ENCODE measurements at regions not wholly inside any gene's neighbourhood (a gene's known extent, or its start where the extent isn't known, plus 50 kb on each side); places are given as distances from the start of the nearest gene placed in this dataset.

- no peaks in the 10 kb centered on the region for H3K4me1 Mint-ChIP-seq (ENCODE audit: unreplicated experiment)
- no peak overlapping the region for H3K4me3 Mint-ChIP-seq
- H3K27ac Mint-ChIP-seq = no peak overlapping the region
- H3K9me3 Mint-ChIP-seq = peaks cover 4% of the 10 kb centered on the region
- no peak for DNase-seq (ENCODE audit: extremely low spot score, unreplicated experiment)
- no peaks in the 10 kb centered on the region for H3K36me3 Mint-ChIP-seq
- no peaks in the 10 kb centered on the region for H3K27me3 Mint-ChIP-seq
- no peak for TF ChIP-seq CTCF (conservative IDR thresholded peaks at IDR 0.05)
Measured at GRCh38 chr6:4598384-4598995, 177.7 kb upstream of the CDYL start.

DNA sequence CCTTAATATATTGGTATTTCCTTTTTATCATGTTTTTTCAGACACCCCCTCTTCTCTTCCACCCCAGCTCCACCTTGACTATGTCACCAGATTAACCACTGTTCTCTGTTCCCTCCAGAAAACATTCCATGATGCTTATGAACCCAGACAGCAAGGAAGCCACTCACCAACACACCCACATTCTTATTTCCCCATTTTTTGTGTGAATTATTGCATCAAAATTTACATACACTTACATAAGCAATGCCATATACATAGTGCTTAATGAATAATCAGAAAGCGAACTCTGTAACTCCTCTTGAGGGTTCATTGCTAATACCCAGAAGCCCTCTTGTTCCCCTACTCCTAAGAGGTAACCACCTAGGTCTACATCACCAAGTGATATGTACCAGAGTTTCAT is 182.3 kb upstream of the CDYL start:
- Mint-ChIP-seq H3K9me3 (no peaks in the 10 kb centered on the region), H3K27me3 (no peaks in the 10 kb centered on the region), H3K36me3 (no peaks in the 10 kb centered on the region), H3K27ac (no peak overlapping the region), H3K4me3 (no peak overlapping the region), H3K4me1 (ENCODE audit: unreplicated experiment) (no peaks in the 10 kb centered on the region)
- TF ChIP-seq CTCF (conservative IDR thresholded peaks at IDR 0.05) = no peak
- no peak for DNase-seq (ENCODE audit: extremely low spot score, unreplicated experiment)

DNA sequence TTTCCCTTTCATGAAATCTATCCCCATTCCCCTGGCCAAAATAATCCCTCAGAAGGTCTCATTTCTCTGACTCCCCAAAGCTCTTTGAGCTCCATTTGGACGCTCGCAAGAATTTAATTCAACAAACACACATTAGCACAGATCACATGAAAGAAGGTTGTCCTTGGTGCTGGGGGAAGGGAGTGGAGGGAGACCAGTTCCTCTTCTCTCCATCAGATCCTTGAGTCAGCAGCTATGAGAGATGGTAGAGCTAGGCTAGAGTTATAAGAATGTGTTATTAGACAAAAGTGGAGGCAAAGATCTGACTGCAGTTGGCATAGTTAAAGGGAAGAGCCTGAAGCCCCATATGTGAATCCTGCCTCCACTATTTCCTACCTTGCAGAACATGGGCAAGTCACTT is 184.2 kb upstream of the CDYL start:
- Mint-ChIP-seq H3K4me3 (no peak overlapping the region), H3K4me1 (ENCODE audit: unreplicated experiment) (no peaks in the 10 kb centered on the region), H3K27me3 (no peaks in the 10 kb centered on the region), H3K9me3 (no peaks in the 10 kb centered on the region), H3K36me3 (no peaks in the 10 kb centered on the region), H3K27ac (no peak overlapping the region)
- no peak for DNase-seq (ENCODE audit: extremely low spot score, unreplicated experiment)
- no peak for TF ChIP-seq CTCF (conservative IDR thresholded peaks at IDR 0.05)

DNA sequence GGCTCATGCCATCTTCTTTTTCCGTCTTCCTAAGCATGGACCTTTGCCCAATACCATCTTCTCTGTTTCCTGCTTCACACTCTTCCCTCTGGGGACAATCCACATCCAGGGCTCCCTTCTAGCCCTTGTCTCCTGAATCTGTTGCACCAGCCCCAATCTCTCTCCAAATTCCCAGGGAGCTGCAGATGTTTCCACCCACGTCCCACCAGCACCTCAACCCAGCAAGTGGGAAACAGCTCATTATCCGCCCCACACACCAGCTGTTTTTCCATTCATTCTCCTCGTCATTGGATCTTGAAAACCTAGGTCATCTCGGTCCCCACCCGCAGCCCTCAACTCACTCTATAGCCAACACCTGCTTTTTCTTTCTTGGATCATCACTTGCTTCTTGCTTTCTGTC is 185.0 kb upstream of the CDYL start:
- Mint-ChIP-seq H3K27me3 (no peaks in the 10 kb centered on the region), H3K9me3 (peaks cover under 1% of the 10 kb centered on the region), H3K27ac (no peak overlapping the region), H3K4me1 (ENCODE audit: unreplicated experiment) (peaks cover under 1% of the 10 kb centered on the region), H3K36me3 (no peaks in the 10 kb centered on the region), H3K4me3 (no peak overlapping the region)
- no peak for TF ChIP-seq CTCF (conservative IDR thresholded peaks at IDR 0.05)
- DNase-seq (ENCODE audit: extremely low spot score, unreplicated experiment) = no peak

DNA sequence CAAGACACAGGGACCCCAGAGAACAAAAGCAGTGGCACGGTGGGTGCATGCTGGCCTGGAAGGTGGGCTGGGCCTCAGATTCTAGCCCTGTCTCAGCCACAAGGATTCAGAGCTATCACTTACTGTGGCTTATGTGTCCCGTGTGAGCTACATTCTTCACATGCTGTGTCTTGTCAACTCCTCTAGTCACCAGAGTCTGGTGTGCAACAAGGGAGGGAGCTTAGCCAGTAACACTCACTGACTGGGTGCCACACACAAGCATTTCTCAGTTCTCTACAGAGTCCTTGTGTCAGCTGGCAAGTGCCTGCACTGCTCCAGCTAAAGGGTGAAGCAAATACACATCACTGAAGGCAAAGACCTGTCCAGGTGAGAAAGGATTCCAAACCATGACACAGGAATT is 186.9 kb upstream of the CDYL start:
- Mint-ChIP-seq H3K4me3 (no peak overlapping the region), H3K4me1 (ENCODE audit: unreplicated experiment) (peaks cover 4% of the 10 kb centered on the region), H3K27ac (no peak overlapping the region), H3K9me3 (peaks cover 5% of the 10 kb centered on the region), H3K36me3 (no peaks in the 10 kb centered on the region), H3K27me3 (no peaks in the 10 kb centered on the region)
- no peak for TF ChIP-seq CTCF (conservative IDR thresholded peaks at IDR 0.05)
- DNase-seq (ENCODE audit: extremely low spot score, unreplicated experiment) = no peak

GRCh38 chr6:4588581-4588980 is 187.6 kb upstream of the CDYL start:
- no peak for DNase-seq (ENCODE audit: extremely low spot score, unreplicated experiment)
- Mint-ChIP-seq H3K4me3 (no peak overlapping the region), H3K27me3 (no peaks in the 10 kb centered on the region), H3K27ac (no peak overlapping the region), H3K9me3 (peaks cover 5% of the 10 kb centered on the region), H3K4me1 (ENCODE audit: unreplicated experiment) (peaks cover 4% of the 10 kb centered on the region), H3K36me3 (no peaks in the 10 kb centered on the region)
- TF ChIP-seq CTCF (conservative IDR thresholded peaks at IDR 0.05) = no peak

Measured in type B pancreatic cell (in vitro differentiated cells).